Upper lobe of left lung (tissue), 6 donors: ENCODE measurements at regions not wholly inside any gene's neighbourhood (a gene's known extent, or its start where the extent isn't known, plus 50 kb on each side); places are given as distances from the start of the nearest gene placed in this dataset.

Experiments
- ATAC-seq, 2 donors: fragments of 200-7000 bp; cut with Tn5 transposase; one replicate each; pipeline ENCODE4 v1.9.1; 2022; ENCODE audit warnings: mild to moderate bottlenecking in 2 of 2, moderate library complexity in 2 of 2; ENCODE audit not compliant: low FRiP score in 2 of 2
- DNase-seq, 2 donors: peaks; one replicate each; pipeline ENCODE4 v3.0.0-alpha.2; 2019 to 2020
- H3K27ac ChIP-seq, 4 donors: fragments of 200-600 bp; sonication (generic); one replicate each; pipeline ENCODE4 v1.5.1; 2016 to 2019
- H3K27me3 ChIP-seq, 4 donors: fragments of 200-600 bp; sonication (generic); one replicate each; pipeline ENCODE4 v1.5.1; 2017 to 2019
- H3K36me3 ChIP-seq, 4 donors: fragments of 200-600 bp; sonication (generic); one replicate each; pipeline ENCODE4 v1.5.1; 2016 to 2019
- H3K4me1 ChIP-seq, 4 donors: fragments of 200-600 bp; sonication (generic); one replicate each; pipeline ENCODE4 v1.5.1; 2018 to 2019
- H3K4me3 ChIP-seq, 4 donors: fragments of 200-600 bp; sonication (generic); one replicate each; pipeline ENCODE4 v1.5.1; 2017 to 2019; ENCODE audit warnings: mild to moderate bottlenecking in 2 of 4, moderate library complexity in 1 of 4
- H3K9me3 ChIP-seq, 4 donors: fragments of 200-600 bp; sonication (generic); one replicate each; pipeline ENCODE4 v1.5.1; 2018 to 2019
- CTCF ChIP-seq, 6 experiments: fragments of 450-650 bp in 4 of 6; fragments of 200-600 bp in 2 of 6; sonication (generic) in 2 of 6; IDR thresholded peaks; one replicate each; pipeline ENCODE4 v1.5.1; 2016 to 2019; ENCODE audit warnings: antibody characterized with exemption in 6 of 6
- EP300 ChIP-seq, 4 donors: sonication (generic); formaldehyde crosslinking; IDR thresholded peaks; one replicate each; pipeline ENCODE4 v1.5.1; 2017; ENCODE audit warnings: antibody characterized with exemption in 4 of 4, control low read depth in 2 of 4
- POLR2A ChIP-seq, 4 donors: fragments of 450-650 bp; IDR thresholded peaks; one replicate each; pipeline ENCODE4 v1.5.1; 2016 to 2017; ENCODE audit warnings: antibody characterized with exemption in 4 of 4, mild to moderate bottlenecking in 2 of 4
- POLR2AphosphoS5 ChIP-seq, 2 donors: sonication (generic); formaldehyde crosslinking; IDR thresholded peaks; one replicate each; pipeline ENCODE4 v1.5.1; 2017; ENCODE audit warnings: antibody characterized with exemption in 2 of 2
- WGBS, 2 donors: methylation state at CpG; one replicate each; pipeline ENCODE4 v1.1.5; 2017 to 2018; 5-methylcytosine and 5-hydroxymethylcytosine counted together
- donor health status: DM: no; HTN: no; CAD: no; lungs with moderate emphysema.
- donor health status: DM: no; HTN: yes; CAD: no; lungs with severe emphysema.

- H3K9me3 ChIP-seq = no peaks in the 10 kb centered on the region
- WGBS, 2 donors = 75 to 88% methylated on average over 5 to 6 of the region's 6 CpGs
- TF ChIP-seq EP300 (IDR thresholded peaks at IDR 0.05) = no peak
- no peak for TF ChIP-seq POLR2AphosphoS5 (IDR thresholded peaks at IDR 0.05)
- TF ChIP-seq CTCF (IDR thresholded peaks at IDR 0.05) = no peak
- TF ChIP-seq POLR2A (IDR thresholded peaks at IDR 0.05) = no peak
- H3K27me3 ChIP-seq = no peaks in the 10 kb centered on the region
- H3K4me1 ChIP-seq = no peaks in the 10 kb centered on the region
- no peak for ATAC-seq
- no peak overlapping the region for H3K4me3 ChIP-seq
- DNase-seq = no peak
- H3K27ac ChIP-seq = no peak overlapping the region
- no peaks in the 10 kb centered on the region for H3K36me3 ChIP-seq
These were observed 79.6 kb upstream of the RET start for GRCh38 chr10:42997151-42997848.

DNA sequence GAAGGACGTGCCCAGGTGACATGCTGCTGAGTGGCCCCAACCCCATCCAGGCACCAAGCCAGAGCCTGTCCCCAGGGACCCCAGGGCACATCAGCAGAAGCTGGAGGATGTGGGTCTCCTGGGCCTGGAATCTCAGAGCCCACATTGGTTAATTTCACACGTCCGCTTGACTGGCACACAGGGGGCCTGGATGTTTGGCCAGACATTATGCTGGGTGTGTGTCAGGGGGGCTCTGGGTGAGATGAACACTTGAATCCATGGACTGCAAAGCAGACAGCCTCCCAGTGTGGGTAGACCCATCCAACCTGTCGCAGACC is 79.1 kb upstream of the RET start:
- DNase-seq (no peak), ATAC-seq (no peak)
- Histone ChIP-seq H3K27me3 (no peaks in the 10 kb centered on the region), H3K9me3 (no peaks in the 10 kb centered on the region), H3K4me3 (no peak overlapping the region), H3K27ac (no peak overlapping the region), H3K4me1 (no peaks in the 10 kb centered on the region), H3K36me3 (no peaks in the 10 kb centered on the region)
- TF ChIP-seq POLR2A (IDR thresholded peaks at IDR 0.05) (no peak), EP300 (IDR thresholded peaks at IDR 0.05) (no peak), CTCF (IDR thresholded peaks at IDR 0.05) (no peak), POLR2AphosphoS5 (IDR thresholded peaks at IDR 0.05) (no peak)
- 74 to 95% methylated on average over 2 to 4 of the region's 4 CpGs for WGBS, 2 donors

- TF ChIP-seq POLR2AphosphoS5 (IDR thresholded peaks at IDR 0.05) (no peak), POLR2A (IDR thresholded peaks at IDR 0.05) (no peak), EP300 (IDR thresholded peaks at IDR 0.05) (no peak), CTCF (IDR thresholded peaks at IDR 0.05) (no peak)
- 84 to 90% methylated on average over 4 to 10 of the region's 12 CpGs for WGBS, 2 donors
- H3K27me3 ChIP-seq = no peaks in the 10 kb centered on the region
- no peak overlapping the region for H3K27ac ChIP-seq
- no peak overlapping the region for H3K4me3 ChIP-seq
- no peaks in the 10 kb centered on the region for H3K36me3 ChIP-seq
- no peak for ATAC-seq
- H3K9me3 ChIP-seq = no peaks in the 10 kb centered on the region
- DNase-seq = no peak
- no peaks in the 10 kb centered on the region for H3K4me1 ChIP-seq
These were observed 78.1 kb upstream of the RET start for GRCh38 chr10:42998481-42999384.

DNA sequence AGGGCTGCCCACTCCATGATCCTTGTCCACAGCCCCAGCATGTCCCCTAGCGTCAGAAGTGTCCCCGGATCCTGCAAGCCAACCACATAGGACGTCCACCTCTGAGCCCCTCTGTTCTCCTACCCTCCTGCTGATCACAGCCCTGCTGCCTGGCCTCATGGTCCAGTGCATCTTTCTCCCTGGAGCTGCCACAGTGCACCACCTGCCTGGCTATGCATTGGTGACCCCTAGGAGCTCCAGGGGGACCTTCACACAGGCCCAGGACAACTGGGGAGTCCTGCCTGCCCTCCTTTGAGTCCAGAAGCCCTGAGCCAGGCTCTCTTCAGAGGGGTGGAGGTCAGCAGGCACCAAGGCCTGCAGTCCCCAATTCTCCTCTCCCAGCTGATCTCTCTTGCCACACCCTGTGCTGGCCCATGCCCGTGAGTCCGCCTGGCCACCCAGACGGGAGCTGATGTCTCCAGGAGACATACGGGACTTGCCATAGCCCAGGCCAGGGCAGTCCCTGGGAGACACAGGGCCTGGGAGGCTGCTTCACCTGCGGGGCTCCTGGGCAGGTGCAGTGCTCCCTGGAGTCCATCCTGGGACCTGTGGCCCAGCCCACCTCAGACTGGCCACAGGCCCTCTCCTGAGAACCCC is 77.4 kb upstream of the RET start:
- no peak for DNase-seq
- ATAC-seq = no peak

More for the DNA sequence above, 77.4 kb upstream of the RET start:
- TF ChIP-seq CTCF (IDR thresholded peaks at IDR 0.05) (no peak), POLR2AphosphoS5 (IDR thresholded peaks at IDR 0.05) (no peak), EP300 (IDR thresholded peaks at IDR 0.05) (no peak), POLR2A (IDR thresholded peaks at IDR 0.05) (no peak)
- no peak overlapping the region for H3K4me3 ChIP-seq
- no peaks in the 10 kb centered on the region for H3K27me3 ChIP-seq
- no peaks in the 10 kb centered on the region for H3K4me1 ChIP-seq
- WGBS, 2 donors = 86% methylated on average over 7 of the region's 8 CpGs; no CpG with 5 or more reads in 1 of the 2 donors
- H3K36me3 ChIP-seq = no peaks in the 10 kb centered on the region
- no peaks in the 10 kb centered on the region for H3K9me3 ChIP-seq
- no peak overlapping the region for H3K27ac ChIP-seq
